NT2/D1 (cell line): ENCODE measurements at regions not wholly inside any gene's neighbourhood (a gene's known extent, or its start where the extent isn't known, plus 50 kb on each side); places are given as distances from the start of the nearest gene placed in this dataset.

ENCODE experiments used
- DNase-seq: peaks from one replicate; pipeline ENCODE4 v3.0.0-alpha.2; 2011; ENCODE audit warnings: low read depth, low spot score
- H3K27me3 ChIP-seq: 2 replicates; pipeline ENCODE4 v1.6.0; 2011; ENCODE audit warnings: mild to moderate bottlenecking; ENCODE audit not compliant: insufficient read length, insufficient read depth
- H3K36me3 ChIP-seq: 2 replicates; pipeline ENCODE4 v1.6.1; 2011; ENCODE audit warnings: mild to moderate bottlenecking, low read length, mixed read lengths; ENCODE audit not compliant: insufficient read depth, insufficient read length
- H3K4me1 ChIP-seq: 2 replicates; pipeline ENCODE4 v1.5.1; 2011; ENCODE audit not compliant: insufficient read depth, insufficient read length
- H3K4me3 ChIP-seq: 2 replicates; pipeline ENCODE4 v1.5.1; 2011; ENCODE audit warnings: low read depth; ENCODE audit not compliant: insufficient read length
- H3K9ac ChIP-seq: 2 replicates; pipeline ENCODE4 v1.6.0; 2011; ENCODE audit warnings: low read depth; ENCODE audit not compliant: insufficient read length
- H3K9me3 ChIP-seq: 2 replicates; pipeline ENCODE4 v1.5.1; 2011; ENCODE audit warnings: mild to moderate bottlenecking, low read length; ENCODE audit not compliant: insufficient read depth
- SUZ12 ChIP-seq: IDR thresholded peaks from 2 replicates; pipeline ENCODE4 v1.6.1; 2011; ENCODE audit not compliant: insufficient read length, insufficient read depth; ENCODE audit errors: extremely low read depth
- YY1 ChIP-seq: IDR thresholded peaks from 2 replicates; pipeline ENCODE4 v1.6.1; 2011; ENCODE audit not compliant: insufficient read length, insufficient read depth
- ZNF274 ChIP-seq: IDR thresholded peaks from 2 replicates; pipeline ENCODE4 v1.6.1; 2011; ENCODE audit warnings: mild to moderate bottlenecking, low read depth, low read length

DNA sequence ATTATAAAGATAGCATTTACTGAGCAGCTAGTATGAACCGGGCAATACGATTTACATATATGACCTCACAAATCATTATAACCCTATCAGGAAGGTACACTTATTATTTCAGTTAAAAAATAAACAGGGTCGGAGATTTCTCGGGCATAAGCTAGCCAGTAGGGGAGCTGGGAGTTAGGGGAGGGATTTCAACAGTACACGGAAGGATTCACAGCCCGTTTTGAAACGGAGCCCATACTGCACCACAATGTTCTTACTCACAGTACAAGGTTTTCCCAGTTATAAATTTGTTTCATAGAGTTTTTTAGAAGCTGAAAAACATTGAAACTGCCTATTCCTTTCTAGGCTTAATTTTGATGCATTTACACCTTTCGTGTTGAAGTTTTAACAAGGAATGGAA lies 607.1 kb downstream of the HDGFL1 start:
- Histone ChIP-seq H3K9me3 (no peaks in the 10 kb centered on the region), H3K27me3 (no peaks in the 10 kb centered on the region), H3K36me3 (no peaks in the 10 kb centered on the region), H3K4me1 (no peaks in the 10 kb centered on the region), H3K4me3 (no peak overlapping the region), H3K9ac (no peak overlapping the region)
- no peak for TF ChIP-seq ZNF274
- DNase-seq = no peak

DNA sequence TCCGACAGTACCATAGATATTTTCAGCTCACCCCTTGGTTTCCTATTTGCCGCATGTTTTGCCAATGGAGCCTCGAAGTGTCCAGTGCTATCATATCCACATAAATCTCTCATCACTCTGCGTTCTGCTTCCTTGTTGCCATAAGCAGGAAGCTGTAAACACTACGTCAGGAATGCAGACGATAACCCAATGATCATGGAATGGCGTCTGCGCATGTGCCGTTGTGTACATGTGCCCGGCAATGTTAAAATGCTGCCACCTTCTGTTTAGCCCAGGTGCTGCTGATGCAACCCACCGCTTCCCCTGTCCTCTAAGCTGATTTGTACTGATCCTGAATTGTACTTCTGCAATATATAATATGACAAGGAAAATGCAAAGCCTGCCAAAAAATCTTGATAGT lies 607.5 kb downstream of the HDGFL1 start:
- H3K4me3 ChIP-seq = no peak overlapping the region
- no peaks in the 10 kb centered on the region for H3K27me3 ChIP-seq
- no peak overlapping the region for H3K9ac ChIP-seq
- no peaks in the 10 kb centered on the region for H3K36me3 ChIP-seq
- TF ChIP-seq ZNF274 = no peak
- TF ChIP-seq YY1 = no peak
- TF ChIP-seq SUZ12 = no peak
- no peak for DNase-seq
- no peaks in the 10 kb centered on the region for H3K4me1 ChIP-seq
- no peaks in the 10 kb centered on the region for H3K9me3 ChIP-seq

DNA sequence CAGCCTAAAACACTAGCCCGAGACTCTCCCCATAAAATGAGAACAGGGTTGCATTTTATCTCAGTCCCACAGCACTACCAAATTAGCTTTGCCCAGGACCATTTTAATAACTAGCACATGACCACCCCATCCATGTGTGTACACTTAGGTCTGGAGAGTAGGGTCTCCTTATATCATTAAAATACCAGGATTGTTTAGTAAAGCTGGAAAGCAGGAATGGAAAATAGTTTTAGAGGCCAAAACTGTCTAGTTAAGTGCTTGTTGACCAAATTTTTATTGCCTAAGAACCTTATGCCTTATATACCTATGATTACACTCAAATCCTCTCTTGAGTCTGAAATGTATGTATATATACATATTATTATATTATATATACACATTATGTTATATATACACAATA lies 608.4 kb downstream of the HDGFL1 start:
- Histone ChIP-seq H3K9ac (no peak overlapping the region), H3K36me3 (no peaks in the 10 kb centered on the region), H3K27me3 (no peaks in the 10 kb centered on the region), H3K4me3 (no peak overlapping the region), H3K4me1 (no peaks in the 10 kb centered on the region), H3K9me3 (no peaks in the 10 kb centered on the region)
- DNase-seq = no peak
- TF ChIP-seq SUZ12 (no peak), YY1 (no peak), ZNF274 (no peak)

DNA sequence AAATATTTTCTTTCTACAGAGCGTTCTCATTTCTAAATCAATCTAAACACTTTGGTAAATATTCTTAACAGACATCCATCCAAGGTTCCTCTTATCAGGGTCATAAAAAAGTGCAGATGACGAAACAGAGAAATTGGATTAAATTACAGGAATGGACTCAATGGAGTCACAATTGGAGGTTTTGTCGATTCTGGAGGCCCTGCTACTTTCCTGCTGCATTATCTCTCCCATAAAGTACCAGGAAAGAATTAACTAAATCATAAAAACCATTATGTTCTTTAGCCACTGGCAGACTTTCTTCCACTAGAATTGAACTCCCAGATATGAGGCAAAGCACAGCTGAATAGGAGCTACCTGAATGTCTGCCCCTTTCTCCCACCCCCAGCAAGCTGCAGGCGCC lies 610.6 kb downstream of the HDGFL1 start:
- Histone ChIP-seq H3K4me1 (no peaks in the 10 kb centered on the region), H3K9ac (no peak overlapping the region), H3K4me3 (no peak overlapping the region), H3K9me3 (no peaks in the 10 kb centered on the region), H3K36me3 (no peaks in the 10 kb centered on the region), H3K27me3 (no peaks in the 10 kb centered on the region)
- no peak for TF ChIP-seq ZNF274
- no peak for TF ChIP-seq SUZ12
- no peak for TF ChIP-seq YY1
- DNase-seq = no peak

DNA sequence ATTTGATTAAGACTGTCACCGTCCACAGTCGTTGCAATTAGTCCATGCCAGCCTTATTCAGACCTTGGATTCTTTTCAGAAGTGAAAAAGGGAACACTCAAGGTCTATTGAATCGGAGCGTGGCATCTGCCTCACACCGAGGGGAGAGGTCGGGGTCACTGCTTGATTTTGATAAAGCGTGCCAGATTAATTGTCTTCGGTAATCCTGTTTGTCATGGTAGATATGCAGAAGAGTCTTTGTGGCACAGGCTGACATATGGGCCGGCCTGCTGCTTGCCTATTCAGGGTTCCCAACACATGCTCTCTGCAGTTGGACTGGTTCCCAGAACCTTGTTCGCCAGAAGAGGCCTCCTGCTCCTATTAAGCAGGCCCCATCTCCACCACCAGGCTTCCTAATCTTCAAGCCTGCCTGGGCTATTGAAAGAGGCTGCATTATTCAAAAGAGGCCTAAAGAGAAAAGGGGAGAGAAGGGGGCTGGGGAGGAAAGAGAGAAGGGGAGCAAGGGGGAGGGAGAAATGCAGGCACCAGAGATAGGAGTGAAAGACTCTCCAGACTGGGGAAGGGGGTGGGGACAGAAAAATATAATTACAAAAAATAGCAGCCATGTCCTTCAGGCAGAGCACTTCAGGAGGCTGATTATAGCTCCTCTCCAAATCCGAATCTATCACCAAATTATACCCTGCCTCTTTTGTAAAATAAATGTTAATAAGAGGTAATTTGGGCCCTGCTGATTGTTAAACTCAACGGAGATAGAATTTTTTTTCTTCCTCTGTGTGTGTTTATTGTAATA lies 611.3 kb downstream of the HDGFL1 start:
- no peak overlapping the region for H3K4me3 ChIP-seq
- DNase-seq = no peak
- H3K36me3 ChIP-seq = no peaks in the 10 kb centered on the region
- TF ChIP-seq YY1 (no peak), ZNF274 (no peak), SUZ12 (no peak)
- H3K9me3 ChIP-seq = no peaks in the 10 kb centered on the region
- no peaks in the 10 kb centered on the region for H3K27me3 ChIP-seq
- no peak overlapping the region for H3K9ac ChIP-seq
- no peaks in the 10 kb centered on the region for H3K4me1 ChIP-seq

DNA sequence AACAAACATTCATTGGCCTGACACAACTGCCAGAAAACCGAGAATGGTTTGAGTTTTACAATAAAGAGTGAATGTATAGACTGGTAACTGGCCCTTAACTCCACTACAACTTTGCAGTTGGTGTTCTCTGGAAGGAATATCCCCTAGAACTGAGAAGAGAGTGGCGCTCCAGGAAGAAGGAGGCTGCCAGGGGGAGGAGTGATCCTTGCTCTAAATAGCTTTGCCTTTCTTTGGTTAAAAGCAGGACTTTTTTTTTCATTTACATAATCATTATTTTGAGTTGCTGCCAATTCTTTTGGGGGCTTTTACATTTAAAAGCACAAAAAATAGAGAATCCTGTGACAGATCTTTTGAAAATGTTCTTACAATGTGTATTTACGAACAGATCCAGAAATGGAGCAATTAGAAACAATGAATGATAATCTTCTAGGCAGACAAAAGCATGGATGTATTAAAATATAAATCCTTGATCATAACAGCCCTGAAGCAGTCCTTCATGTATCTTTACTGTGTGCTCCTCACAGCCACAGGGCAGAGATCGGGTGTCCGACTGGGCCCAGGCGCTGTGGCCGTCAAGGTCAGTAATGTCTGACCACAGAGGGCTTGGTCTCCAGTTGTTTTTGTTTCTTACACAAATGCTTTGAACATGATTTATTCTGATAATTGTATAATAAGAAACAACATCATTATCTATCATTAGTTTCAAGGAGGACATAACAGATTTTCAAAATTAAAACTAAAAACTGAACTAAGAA lies 612.2 kb downstream of the HDGFL1 start:
- Histone ChIP-seq H3K9ac (no peak overlapping the region), H3K4me3 (no peak overlapping the region), H3K9me3 (no peaks in the 10 kb centered on the region), H3K4me1 (no peaks in the 10 kb centered on the region), H3K36me3 (no peaks in the 10 kb centered on the region), H3K27me3 (no peaks in the 10 kb centered on the region)
- TF ChIP-seq ZNF274 (no peak), YY1 (no peak), SUZ12 (no peak)
- no peak for DNase-seq

DNA sequence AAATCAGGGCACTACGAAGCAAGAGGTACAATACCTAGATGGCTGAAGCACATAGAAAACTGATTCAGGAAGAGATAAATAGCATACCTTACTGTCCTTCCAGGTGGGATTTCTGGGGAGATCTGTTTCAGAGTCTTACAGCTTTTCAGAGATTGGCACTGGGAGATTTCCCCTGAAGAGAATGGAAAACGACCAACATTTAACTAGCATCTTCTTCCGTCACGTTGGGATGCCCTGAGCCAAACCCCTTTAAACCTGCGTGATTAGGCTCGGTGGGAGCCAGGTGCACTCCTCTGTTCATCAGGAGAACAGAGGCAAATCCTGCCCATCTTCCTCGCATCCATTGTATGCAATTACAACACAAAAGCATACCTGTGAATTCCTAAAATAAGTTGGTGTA lies 614.5 kb downstream of the HDGFL1 start:
- no peak overlapping the region for H3K9ac ChIP-seq
- no peaks in the 10 kb centered on the region for H3K36me3 ChIP-seq
- no peak for DNase-seq
- TF ChIP-seq SUZ12 = no peak
- TF ChIP-seq ZNF274 = no peak
- TF ChIP-seq YY1 = no peak
- H3K9me3 ChIP-seq = no peaks in the 10 kb centered on the region
- H3K4me1 ChIP-seq = no peaks in the 10 kb centered on the region
- no peaks in the 10 kb centered on the region for H3K27me3 ChIP-seq
- no peak overlapping the region for H3K4me3 ChIP-seq
